T-helper 17 cell (primary cell): ENCODE measurements at regions not wholly inside any gene's neighbourhood (a gene's known extent, or its start where the extent isn't known, plus 50 kb on each side); places are given as distances from the start of the nearest gene placed in this dataset.
A peak's percentile ranks its signal among the peaks of the same experiment; 100 is the strongest.

ENCODE experiments used
- ATAC-seq: fragments of 150-1000 bp; cut with Tn5 transposase; 2 replicates; pipeline ENCODE4 v1.10.0; 2021; ENCODE audit warnings: mild to moderate bottlenecking, moderate library complexity
- DNase-seq, 3 donors: peaks; one replicate each; pipeline versions ENCODE4 v3.0.0 to v3.0.0-alpha.2; 2020 to 2021
- H3K9me3 ChIP-seq: one replicate; pipeline ENCODE4 v1.7.0; 2013; ENCODE audit warnings: low read length, mild to moderate bottlenecking; ENCODE audit not compliant: control insufficient read depth, poor library complexity, severe bottlenecking
- H3K27ac Mint-ChIP-seq: one replicate; pipeline ENCODE4 v1.8.0; 2022; ENCODE audit warnings: mild to moderate bottlenecking, moderate library complexity, mixed read lengths
- H3K27me3 Mint-ChIP-seq: one replicate; pipeline ENCODE4 v1.8.0; 2022; ENCODE audit warnings: mixed read lengths
- H3K36me3 Mint-ChIP-seq: one replicate; pipeline ENCODE4 v1.8.0; 2022; ENCODE audit warnings: low read depth, mixed read lengths
- H3K4me1 Mint-ChIP-seq: one replicate; pipeline ENCODE4 v1.8.0; 2022; ENCODE audit warnings: mild to moderate bottlenecking, mixed read lengths
- H3K4me3 Mint-ChIP-seq: one replicate; pipeline ENCODE4 v1.8.0; 2022; ENCODE audit warnings: mild to moderate bottlenecking, moderate library complexity, mixed read lengths

GRCh38 chr4:14863418-14864364 is 138.6 kb upstream of the CPEB2 start:
- no peak for DNase-seq
- H3K9me3 ChIP-seq = no peaks in the 10 kb centered on the region
- Mint-ChIP-seq H3K4me3 (no peak overlapping the region), H3K27ac (no peak overlapping the region), H3K4me1 (no peaks in the 10 kb centered on the region), H3K36me3 (no peaks in the 10 kb centered on the region), H3K27me3 (peaks cover 58% of the 10 kb centered on the region)
- no peak for ATAC-seq

- Mint-ChIP-seq H3K36me3 (no peaks in the 10 kb centered on the region), H3K4me3 (no peak overlapping the region), H3K27ac (no peak overlapping the region), H3K4me1 (no peaks in the 10 kb centered on the region), H3K27me3 (peaks cover 59% of the 10 kb centered on the region)
- ATAC-seq (no peak), DNase-seq (no peak)
- no peaks in the 10 kb centered on the region for H3K9me3 ChIP-seq
These were observed 137.8 kb upstream of the CPEB2 start for GRCh38 chr4:14864365-14865030.

- Mint-ChIP-seq H3K36me3 (no peaks in the 10 kb centered on the region), H3K4me3 (no peak overlapping the region), H3K4me1 (no peaks in the 10 kb centered on the region), H3K27me3 (peaks cover 57% of the 10 kb centered on the region), H3K27ac (no peak overlapping the region)
- ATAC-seq = no peak
- no peak for DNase-seq
- H3K9me3 ChIP-seq = no peaks in the 10 kb centered on the region
These were observed 137.3 kb upstream of the CPEB2 start for GRCh38 chr4:14865031-14865366.

- peaks cover 53% of the 10 kb centered on the region for H3K27me3 Mint-ChIP-seq
These were observed 136.5 kb upstream of the CPEB2 start for GRCh38 chr4:14865804-14866203.

GRCh38 chr4:14867847-14868246 is 134.4 kb upstream of the CPEB2 start:
- no peaks in the 10 kb centered on the region for H3K9me3 ChIP-seq
- Mint-ChIP-seq H3K4me1 (peaks cover 3% of the 10 kb centered on the region), H3K27ac (no peak overlapping the region), H3K36me3 (no peaks in the 10 kb centered on the region), H3K27me3 (peaks cover 58% of the 10 kb centered on the region), H3K4me3 (no peak overlapping the region)
- DNase-seq = no peak
- ATAC-seq = no peak

More at GRCh38 chr4:14865804-14866203, 136.5 kb upstream of the CPEB2 start:
- Mint-ChIP-seq H3K4me1 (no peaks in the 10 kb centered on the region), H3K27ac (no peak overlapping the region), H3K36me3 (no peaks in the 10 kb centered on the region), H3K4me3 (no peak overlapping the region)
- DNase-seq (no peak), ATAC-seq (no peak)
- H3K9me3 ChIP-seq = no peaks in the 10 kb centered on the region

GRCh38 chr4:14868426-14869395 is 133.6 kb upstream of the CPEB2 start:
- peaks cover 4% of the 10 kb centered on the region for H3K4me1 Mint-ChIP-seq
- H3K9me3 ChIP-seq = no peaks in the 10 kb centered on the region
- H3K27me3 Mint-ChIP-seq = peaks cover 59% of the 10 kb centered on the region
- H3K4me3 Mint-ChIP-seq = no peak overlapping the region
- no peaks in the 10 kb centered on the region for H3K36me3 Mint-ChIP-seq
- no peak overlapping the region for H3K27ac Mint-ChIP-seq
- ATAC-seq = no peak
- DNase-seq = no peak

- H3K36me3 Mint-ChIP-seq = no peaks in the 10 kb centered on the region
- peak; percentile 46 for ATAC-seq
- no peak overlapping the region for H3K27ac Mint-ChIP-seq
- H3K27me3 Mint-ChIP-seq = peaks cover 45% of the 10 kb centered on the region
- DNase-seq = peak; percentile 9 to 13 (median 13)
- no peaks in the 10 kb centered on the region for H3K9me3 ChIP-seq
- peaks cover 8% of the 10 kb centered on the region for H3K4me1 Mint-ChIP-seq
- no peak overlapping the region for H3K4me3 Mint-ChIP-seq
These were observed 130.4 kb upstream of the CPEB2 start for GRCh38 chr4:14871676-14872430.

GRCh38 chr4:14874990-14875389 is 127.3 kb upstream of the CPEB2 start:
- H3K9me3 ChIP-seq = no peaks in the 10 kb centered on the region
- H3K36me3 Mint-ChIP-seq = no peaks in the 10 kb centered on the region
- peaks cover 28% of the 10 kb centered on the region for H3K27me3 Mint-ChIP-seq
- ATAC-seq = no peak
- DNase-seq = no peak
- peaks cover 16% of the 10 kb centered on the region for H3K4me1 Mint-ChIP-seq
- H3K4me3 Mint-ChIP-seq = no peak overlapping the region
- H3K27ac Mint-ChIP-seq = no peak overlapping the region

- Mint-ChIP-seq H3K36me3 (no peaks in the 10 kb centered on the region), H3K4me1 (peaks cover 14% of the 10 kb centered on the region), H3K4me3 (no peak overlapping the region), H3K27me3 (peaks cover 10% of the 10 kb centered on the region), H3K27ac (peak overlapping the region; percentile 66)
- H3K9me3 ChIP-seq = no peaks in the 10 kb centered on the region
- ATAC-seq = peak; percentile 40
- DNase-seq = no peak
These were observed 124.7 kb upstream of the CPEB2 start for GRCh38 chr4:14877246-14878225.

GRCh38 chr4:14878681-14879080 is 123.6 kb upstream of the CPEB2 start:
- ATAC-seq (no peak), DNase-seq (no peak)
- Mint-ChIP-seq H3K27me3 (peaks cover 4% of the 10 kb centered on the region), H3K4me3 (no peak overlapping the region), H3K4me1 (peaks cover 12% of the 10 kb centered on the region), H3K27ac (no peak overlapping the region), H3K36me3 (no peaks in the 10 kb centered on the region)
- H3K9me3 ChIP-seq = no peaks in the 10 kb centered on the region

GRCh38 chr4:14879683-14880082 is 122.6 kb upstream of the CPEB2 start:
- Mint-ChIP-seq H3K27me3 (peaks cover 11% of the 10 kb centered on the region), H3K27ac (no peak overlapping the region), H3K4me3 (no peak overlapping the region), H3K36me3 (peaks cover 2% of the 10 kb centered on the region), H3K4me1 (peaks cover 12% of the 10 kb centered on the region)
- no peak for DNase-seq
- ATAC-seq = no peak
- no peaks in the 10 kb centered on the region for H3K9me3 ChIP-seq
